ENCODE measurements at regions not wholly inside any gene's neighbourhood (a gene's known extent, or its start where the extent isn't known, plus 50 kb on each side); places are given as distances from the start of the nearest gene placed in this dataset.
"Not testable (repeated sequence)": the region's sequence is repeated elsewhere in the genome, so short reads cannot be mapped to it uniquely, and the experiment has no call there.

- no peak for TF ChIP-seq POLR2A (IDR thresholded peaks at IDR 0.05)
- TF ChIP-seq, protein P1, sequence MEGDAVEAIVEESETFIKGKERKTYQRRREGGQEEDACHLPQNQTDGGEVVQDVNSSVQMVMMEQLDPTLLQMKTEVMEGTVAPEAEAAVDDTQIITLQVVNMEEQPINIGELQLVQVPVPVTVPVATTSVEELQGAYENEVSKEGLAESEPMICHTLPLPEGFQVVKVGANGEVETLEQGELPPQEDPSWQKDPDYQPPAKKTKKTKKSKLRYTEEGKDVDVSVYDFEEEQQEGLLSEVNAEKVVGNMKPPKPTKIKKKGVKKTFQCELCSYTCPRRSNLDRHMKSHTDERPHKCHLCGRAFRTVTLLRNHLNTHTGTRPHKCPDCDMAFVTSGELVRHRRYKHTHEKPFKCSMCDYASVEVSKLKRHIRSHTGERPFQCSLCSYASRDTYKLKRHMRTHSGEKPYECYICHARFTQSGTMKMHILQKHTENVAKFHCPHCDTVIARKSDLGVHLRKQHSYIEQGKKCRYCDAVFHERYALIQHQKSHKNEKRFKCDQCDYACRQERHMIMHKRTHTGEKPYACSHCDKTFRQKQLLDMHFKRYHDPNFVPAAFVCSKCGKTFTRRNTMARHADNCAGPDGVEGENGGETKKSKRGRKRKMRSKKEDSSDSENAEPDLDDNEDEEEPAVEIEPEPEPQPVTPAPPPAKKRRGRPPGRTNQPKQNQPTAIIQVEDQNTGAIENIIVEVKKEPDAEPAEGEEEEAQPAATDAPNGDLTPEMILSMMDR (IDR thresholded peaks at IDR 0.05): no peak
These were observed 110.7 kb downstream of the MDH1 start for GRCh38 chr2:63699549-63699839.

GRCh38 chr2:63700271-63700670 is 111.5 kb downstream of the MDH1 start:
- no peak overlapping the region for H3K27ac ChIP-seq
- no peaks in the 10 kb centered on the region for H3K9me3 ChIP-seq
- no peaks in the 10 kb centered on the region for H3K36me3 ChIP-seq
- no peaks in the 10 kb centered on the region for H3K27me3 ChIP-seq
- intact Hi-C loops (cut with DNase I): no loop called here
- DNase-seq: no peak
- H3K4me3 ChIP-seq: no peak overlapping the region
- 87 to 91% methylated on average over 3 of the region's 3 CpGs for WGBS, 2 donors
- peaks cover 0 to 13% (median 0%) of the 10 kb centered on the region in 3 donors for H3K4me1 ChIP-seq
- TF ChIP-seq POLR2A (IDR thresholded peaks at IDR 0.05): no peak
- TF ChIP-seq, protein P1 (IDR thresholded peaks at IDR 0.05): no peak

More at GRCh38 chr2:63699549-63699839, 110.7 kb downstream of the MDH1 start:
- Histone ChIP-seq H3K4me3 (no peak overlapping the region), H3K27me3 (no peaks in the 10 kb centered on the region), H3K4me1 (peaks cover 0 to 13% (median 0%) of the 10 kb centered on the region in 3 donors), H3K36me3 (no peaks in the 10 kb centered on the region), H3K9me3 (no peaks in the 10 kb centered on the region), H3K27ac (peak overlapping the region in 2 of 4 donors; percentile 56 to 70)
- intact Hi-C loops (cut with DNase I): loop anchor here (10.0 kb wide), 1 partner anchor 165 kb away; no protein-coding TSS in a partner anchor
- no peak for DNase-seq
- 70 to 72% methylated on average over 3 of the region's 3 CpGs for WGBS, 2 donors

- Histone ChIP-seq H3K36me3 (no peaks in the 10 kb centered on the region), H3K4me3 (no peak overlapping the region), H3K9me3 (no peaks in the 10 kb centered on the region), H3K27me3 (no peaks in the 10 kb centered on the region), H3K4me1 (peaks cover 0 to 13% (median 0%) of the 10 kb centered on the region in 3 donors), H3K27ac (no peak overlapping the region)
- no peak for DNase-seq
- intact Hi-C loops (cut with DNase I): no loop called here
- no peak for TF ChIP-seq POLR2A (IDR thresholded peaks at IDR 0.05)
- TF ChIP-seq, protein P1 (IDR thresholded peaks at IDR 0.05): no peak
These were observed 112.6 kb downstream of the MDH1 start for GRCh38 chr2:63701406-63701805.

DNA sequence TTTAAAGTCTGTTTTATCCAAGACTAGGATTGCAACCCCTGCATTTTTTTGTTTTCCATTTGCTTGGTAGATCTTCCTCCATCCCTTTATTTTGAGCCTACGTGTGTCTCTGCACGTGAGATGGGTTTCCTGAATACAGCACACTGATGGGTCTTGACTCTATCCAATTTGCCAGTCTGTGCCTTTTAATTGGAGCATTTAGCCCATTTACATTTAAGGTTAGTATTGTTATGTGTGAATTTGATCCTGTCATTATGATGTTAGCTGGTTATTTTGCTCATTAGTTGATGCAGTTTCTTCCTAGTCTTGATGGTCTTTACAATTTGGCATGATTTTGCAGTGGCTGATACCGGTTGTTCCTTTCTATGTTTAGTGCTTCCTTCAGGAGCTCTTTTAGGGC is 117.3 kb downstream of the MDH1 start:
- H3K36me3 ChIP-seq; H3K27ac ChIP-seq; H3K27me3 ChIP-seq; H3K4me3 ChIP-seq; H3K9me3 ChIP-seq; H3K4me1 ChIP-seq; intact Hi-C loops (cut with DNase I); DNase-seq: not testable (repeated sequence)
- WGBS, 2 donors: 87 to 90% methylated on average over 3 of the region's 3 CpGs

DNA sequence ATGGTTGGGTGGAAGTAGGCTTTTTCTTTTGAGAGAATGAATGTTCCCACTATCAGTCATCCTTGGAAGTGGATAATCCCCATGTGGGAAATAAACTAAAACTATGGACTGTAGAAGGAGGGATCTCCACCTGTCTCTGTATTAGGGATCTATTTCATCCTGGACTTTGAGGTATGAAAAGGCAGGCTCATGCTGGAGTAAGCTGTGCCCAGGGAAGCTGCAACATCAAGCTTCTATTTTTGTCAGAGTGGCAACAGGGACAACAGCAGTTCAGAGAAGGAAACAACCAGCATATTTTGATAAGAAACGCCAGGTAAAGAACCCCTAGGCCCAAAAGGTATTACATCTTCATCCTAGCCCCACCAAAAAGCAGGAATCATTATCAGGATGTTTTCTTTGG is 122.0 kb downstream of the MDH1 start:
- Histone ChIP-seq H3K27me3 (no peaks in the 10 kb centered on the region), H3K27ac (no peak overlapping the region), H3K36me3 (no peaks in the 10 kb centered on the region), H3K4me1 (peaks cover 0 to 10% (median 0%) of the 10 kb centered on the region in 3 donors), H3K4me3 (no peak overlapping the region), H3K9me3 (no peaks in the 10 kb centered on the region)
- 64 to 90% methylated on average over 1 of the region's 1 CpG for WGBS, 2 donors
- DNase-seq: no peak
- intact Hi-C loops (cut with DNase I): no loop called here
- no peak for TF ChIP-seq POLR2A (IDR thresholded peaks at IDR 0.05)
- TF ChIP-seq, protein P1 (IDR thresholded peaks at IDR 0.05): no peak

DNA sequence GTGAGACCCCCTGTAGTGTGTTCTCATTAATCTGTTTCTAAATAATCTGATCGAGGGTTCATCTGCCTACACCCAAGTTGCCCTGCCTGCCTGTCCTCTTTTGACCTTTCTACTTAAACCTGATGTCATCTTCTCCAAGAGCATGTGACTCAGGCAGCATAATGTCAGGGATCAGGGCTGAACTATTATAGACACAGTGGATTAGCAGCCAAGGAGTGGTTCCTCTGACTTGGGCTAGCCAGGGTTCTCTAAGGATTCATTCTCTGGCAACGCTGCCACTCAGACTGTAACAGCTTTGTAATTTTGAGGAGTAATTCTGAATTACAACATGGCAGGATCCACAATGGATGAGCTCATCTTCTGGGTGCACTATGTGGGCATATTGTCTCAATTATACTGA is 124.0 kb downstream of the MDH1 start:
- Histone ChIP-seq H3K4me3 (no peak overlapping the region), H3K36me3 (no peaks in the 10 kb centered on the region), H3K27ac (peak overlapping the region in 1 of 4 donors; percentile 33), H3K9me3 (no peaks in the 10 kb centered on the region), H3K27me3 (no peaks in the 10 kb centered on the region), H3K4me1 (peaks cover 0 to 10% (median 0%) of the 10 kb centered on the region in 3 donors)
- TF ChIP-seq POLR2A (IDR thresholded peaks at IDR 0.05): no peak
- TF ChIP-seq, protein P1 (IDR thresholded peaks at IDR 0.05): no peak
- intact Hi-C loops (cut with DNase I): no loop called here
- WGBS, 2 donors: 44 to 56% methylated on average over 2 of the region's 2 CpGs
- DNase-seq: no peak

All from esophagus squamous epithelium (tissue), 5 donors.